ENCODE measurements at regions not wholly inside any gene's neighbourhood (a gene's known extent, or its start where the extent isn't known, plus 50 kb on each side); places are given as distances from the start of the nearest gene placed in this dataset.

GRCh38 chr17:13222975-13223374 is 205.1 kb upstream of the ELAC2 start:
- no peaks in the 10 kb centered on the region for H3K9me3 ChIP-seq (ENCODE audit: control insufficient read depth, insufficient read depth, low read depth, low read length)
- no peak overlapping the region for H3K27ac ChIP-seq (ENCODE audit: extremely low read depth, low read depth, low read length)
- TF ChIP-seq SP7 (tag by site-specific recombination; IDR thresholded peaks at IDR 0.05) (peak; percentile 59), ZNF404 (tag by site-specific recombination; IDR thresholded peaks at IDR 0.05) (no peak)
- ChIA-PET POLR2A (no interaction called here), CTCF (interaction anchor here (0.6 kb wide), 1 partner anchor 13 kb away, joined by 4 read pairs; no protein-coding TSS in a partner anchor)
- no peak overlapping the region for H3K4me3 ChIP-seq (ENCODE audit: low read depth, low read length)
- peaks cover 7% of the 10 kb centered on the region; the same call in 1 of the 2 replicates for H3K4me1 ChIP-seq (ENCODE audit: control insufficient read depth, insufficient read depth, low read length)
- H3K36me3 ChIP-seq (ENCODE audit: control insufficient read depth in 2 of 2, insufficient read depth in 1 of 2, low read length in 2 of 2): no peaks in the 10 kb centered on the region

GRCh38 chr17:13212860-13213259 is 195.0 kb upstream of the ELAC2 start:
- no peaks in the 10 kb centered on the region for H3K36me3 ChIP-seq (ENCODE audit: control insufficient read depth in 2 of 2, insufficient read depth in 1 of 2, low read length in 2 of 2)
- TF ChIP-seq ZNF114 (tag by site-specific recombination; IDR thresholded peaks at IDR 0.05) (no peak), GFI1B (tag by site-specific recombination; IDR thresholded peaks at IDR 0.05) (no peak), ZNF433 (tag by site-specific recombination; IDR thresholded peaks at IDR 0.05; ENCODE audit: low read depth) (no peak), OVOL3 (tag by site-specific recombination; IDR thresholded peaks at IDR 0.05) (no peak), OSR2 (tag by site-specific recombination; IDR thresholded peaks at IDR 0.05) (no peak), CTCF (tag by site-specific recombination; IDR thresholded peaks at IDR 0.05) (no peak)
- no peak overlapping the region for H3K27ac ChIP-seq (ENCODE audit: extremely low read depth, low read depth, low read length)
- ChIA-PET CTCF (interaction anchor here (0.6 to 0.8 kb wide), 4 partner anchors 14 to 136 kb away, joined by 3 to 4 read pairs (median 3); no protein-coding TSS in a partner anchor), POLR2A (no interaction called here)
- H3K4me1 ChIP-seq (ENCODE audit: control insufficient read depth, insufficient read depth, low read length): no peaks in the 10 kb centered on the region
- no peak overlapping the region for H3K4me3 ChIP-seq (ENCODE audit: low read depth, low read length)
- H3K9me3 ChIP-seq (ENCODE audit: control insufficient read depth, insufficient read depth, low read depth, low read length): no peaks in the 10 kb centered on the region

GRCh38 chr17:13209081-13209480 is 191.3 kb upstream of the ELAC2 start:
- no peak overlapping the region for H3K4me3 ChIP-seq (ENCODE audit: low read depth, low read length)
- H3K4me1 ChIP-seq (ENCODE audit: control insufficient read depth, insufficient read depth, low read length): peaks cover 3% of the 10 kb centered on the region; the same call in 1 of the 2 replicates
- no peaks in the 10 kb centered on the region for H3K9me3 ChIP-seq (ENCODE audit: control insufficient read depth, insufficient read depth, low read depth, low read length)
- H3K27ac ChIP-seq (ENCODE audit: extremely low read depth, low read depth, low read length): no peak overlapping the region
- TF ChIP-seq KLF10 (tag by site-specific recombination; IDR thresholded peaks at IDR 0.05): no peak
- no peaks in the 10 kb centered on the region for H3K36me3 ChIP-seq (ENCODE audit: control insufficient read depth in 2 of 2, insufficient read depth in 1 of 2, low read length in 2 of 2)
- ChIA-PET CTCF (interaction anchor here (0.6 kb wide), 3 partner anchors 10 to 780 kb away, joined by 3 to 5 read pairs (median 4); no protein-coding TSS in a partner anchor), POLR2A (no interaction called here)

GRCh38 chr17:13204607-13205237 is 186.9 kb upstream of the ELAC2 start:
- Histone ChIP-seq H3K4me1 (ENCODE audit: control insufficient read depth, insufficient read depth, low read length) (peaks cover 3% of the 10 kb centered on the region; the same call in 1 of the 2 replicates), H3K36me3 (ENCODE audit: control insufficient read depth in 2 of 2, insufficient read depth in 1 of 2, low read length in 2 of 2) (no peaks in the 10 kb centered on the region), H3K27ac (ENCODE audit: extremely low read depth, low read depth, low read length) (no peak overlapping the region), H3K9me3 (ENCODE audit: control insufficient read depth, insufficient read depth, low read depth, low read length) (no peaks in the 10 kb centered on the region; the same call in 1 of the 2 replicates), H3K4me3 (ENCODE audit: low read depth, low read length) (no peak overlapping the region)
- POLR2A ChIA-PET: no interaction called here
- CTCF ChIA-PET: interaction anchor here (0.6 kb wide), 1 partner anchor 274 kb away, joined by 3 read pairs; no protein-coding TSS in a partner anchor
- TF ChIP-seq ZBTB48 (tag by site-specific recombination; IDR thresholded peaks at IDR 0.05): 0 out of 2 replicates have a peak, but pooled peaks have one; percentile 35
- no peak for TF ChIP-seq KLF9 (tag by site-specific recombination; IDR thresholded peaks at IDR 0.05; ENCODE audit: low read depth)
- no peak for TF ChIP-seq ZNF398 (tag by site-specific recombination; IDR thresholded peaks at IDR 0.05)
- TF ChIP-seq GLIS1 (tag by site-specific recombination; IDR thresholded peaks at IDR 0.05): peak; percentile 78
- TF ChIP-seq ZNF174 (tag by site-specific recombination; IDR thresholded peaks at IDR 0.05): no peak
- no peak for TF ChIP-seq ZNF433 (tag by site-specific recombination; IDR thresholded peaks at IDR 0.05; ENCODE audit: low read depth)
- 0 out of 2 replicates have a peak, but pooled peaks have one; percentile 63 for TF ChIP-seq ZNF660 (tag by site-specific recombination; IDR thresholded peaks at IDR 0.05)
- no peak for TF ChIP-seq ZSCAN18 (tag by site-specific recombination; IDR thresholded peaks at IDR 0.05)
- no peak for TF ChIP-seq ZBTB17 (tag by site-specific recombination; IDR thresholded peaks at IDR 0.05)
- no peak for TF ChIP-seq ZBTB11 (tag by site-specific recombination; conservative IDR thresholded peaks at IDR 0.05; ENCODE audit: low read depth)
- TF ChIP-seq HOXA7 (CRISPR knock-in tag; IDR thresholded peaks at IDR 0.05; ENCODE audit: borderline replicate concordance): no peak
